Thymus (tissue), 11 donors: ENCODE measurements at regions not wholly inside any gene's neighbourhood (a gene's known extent, or its start where the extent isn't known, plus 50 kb on each side); places are given as distances from the start of the nearest gene placed in this dataset.

ENCODE experiments used
- DNase-seq, 9 donors: peaks; one replicate each; pipeline ENCODE4 v3.0.0-alpha.2; 2013; ENCODE audit warnings: low spot score in 9 of 9, low read depth in 6 of 9, missing footprints in 1 of 9
- H3K27ac ChIP-seq, 2 donors: one replicate each; pipeline ENCODE4 v1.5.1; 2013; ENCODE audit warnings: control low read depth in 1 of 2, low read depth in 1 of 2, low read length in 1 of 2, mild to moderate bottlenecking in 1 of 2, moderate library complexity in 1 of 2
- H3K27me3 ChIP-seq, 2 donors: one replicate each; pipeline ENCODE4 v1.5.1; 2013; ENCODE audit warnings: low read length in 1 of 2; ENCODE audit not compliant: control insufficient read depth in 2 of 2, insufficient read depth in 1 of 2
- H3K36me3 ChIP-seq, 2 donors: one replicate each; pipeline ENCODE4 v1.5.1; 2013; ENCODE audit warnings: low read length in 1 of 2, mild to moderate bottlenecking in 1 of 2, moderate library complexity in 1 of 2; ENCODE audit not compliant: control insufficient read depth in 2 of 2, insufficient read depth in 2 of 2
- H3K4me1 ChIP-seq, 2 donors: one replicate each; pipeline ENCODE4 v1.5.1; 2013; ENCODE audit warnings: low read length in 2 of 2; ENCODE audit not compliant: control insufficient read depth in 2 of 2, insufficient read depth in 2 of 2
- H3K4me3 ChIP-seq, 2 donors: one replicate each; pipeline ENCODE4 v1.5.1; 2013; ENCODE audit warnings: low read length in 2 of 2, control low read depth in 1 of 2, mild to moderate bottlenecking in 1 of 2
- H3K9me3 ChIP-seq, 2 donors: one replicate each; pipeline ENCODE4 v1.5.1; 2013; ENCODE audit warnings: low read length in 1 of 2, mild to moderate bottlenecking in 1 of 2; ENCODE audit not compliant: control insufficient read depth in 2 of 2, insufficient read depth in 1 of 2
- WGBS: extraction: QIAGEN DNeasy Blood & Tissue Kit; methylation state at CpG from one replicate; pipeline ENCODE4 v1.1.7; 2013; 5-methylcytosine and 5-hydroxymethylcytosine counted together
- donor health status: healthy.

GRCh38 chr10:36048236-36048635 lies 406.1 kb upstream of the FZD8 start:
- Histone ChIP-seq H3K9me3 (no peaks in the 10 kb centered on the region), H3K27ac (no peak overlapping the region), H3K4me3 (no peak overlapping the region), H3K27me3 (no peaks in the 10 kb centered on the region), H3K4me1 (no peaks in the 10 kb centered on the region), H3K36me3 (no peaks in the 10 kb centered on the region)
- no peak for DNase-seq

GRCh38 chr10:36042135-36042534 lies 400.0 kb upstream of the FZD8 start:
- Histone ChIP-seq H3K27me3 (no peaks in the 10 kb centered on the region), H3K27ac (no peak overlapping the region), H3K4me1 (no peaks in the 10 kb centered on the region), H3K9me3 (no peaks in the 10 kb centered on the region), H3K4me3 (no peak overlapping the region), H3K36me3 (no peaks in the 10 kb centered on the region)
- 89% methylated on average over 2 of the region's 2 CpGs for WGBS
- no peak for DNase-seq

- 79% methylated on average over 3 of the region's 3 CpGs for WGBS
- Histone ChIP-seq H3K36me3 (no peaks in the 10 kb centered on the region), H3K9me3 (no peaks in the 10 kb centered on the region), H3K4me3 (no peak overlapping the region), H3K27me3 (no peaks in the 10 kb centered on the region), H3K27ac (no peak overlapping the region), H3K4me1 (no peaks in the 10 kb centered on the region)
- DNase-seq, result no peak
These were observed 396.3 kb upstream of the FZD8 start for GRCh38 chr10:36038316-36038955.

- Histone ChIP-seq H3K4me1 (no peaks in the 10 kb centered on the region), H3K36me3 (no peaks in the 10 kb centered on the region), H3K9me3 (no peaks in the 10 kb centered on the region), H3K27ac (no peak overlapping the region), H3K27me3 (no peaks in the 10 kb centered on the region), H3K4me3 (no peak overlapping the region)
- WGBS, result 92% methylated on average over 5 of the region's 5 CpGs
- no peak for DNase-seq
These were observed 394.0 kb upstream of the FZD8 start for GRCh38 chr10:36036137-36036536.

GRCh38 chr10:36033808-36034207 lies 391.7 kb upstream of the FZD8 start:
- Histone ChIP-seq H3K27me3 (no peaks in the 10 kb centered on the region), H3K4me1 (no peaks in the 10 kb centered on the region), H3K36me3 (no peaks in the 10 kb centered on the region), H3K27ac (no peak overlapping the region), H3K4me3 (no peak overlapping the region), H3K9me3 (no peaks in the 10 kb centered on the region)
- no peak for DNase-seq

- WGBS, result 82% methylated on average over 3 of the region's 3 CpGs
- no peak for DNase-seq
- Histone ChIP-seq H3K9me3 (no peaks in the 10 kb centered on the region), H3K4me1 (no peaks in the 10 kb centered on the region), H3K27me3 (no peaks in the 10 kb centered on the region), H3K27ac (no peak overlapping the region), H3K36me3 (no peaks in the 10 kb centered on the region), H3K4me3 (no peak overlapping the region)
These were observed 388.4 kb upstream of the FZD8 start for GRCh38 chr10:36030516-36030915.

GRCh38 chr10:36026656-36027390 lies 384.7 kb upstream of the FZD8 start:
- Histone ChIP-seq H3K4me3 (no peak overlapping the region), H3K4me1 (no peaks in the 10 kb centered on the region), H3K27me3 (no peaks in the 10 kb centered on the region), H3K36me3 (no peaks in the 10 kb centered on the region), H3K27ac (no peak overlapping the region), H3K9me3 (no peaks in the 10 kb centered on the region)
- 96% methylated on average over 6 of the region's 6 CpGs for WGBS
- DNase-seq, result no peak

- no peaks in the 10 kb centered on the region for H3K9me3 ChIP-seq
- no peaks in the 10 kb centered on the region for H3K27me3 ChIP-seq
- no peaks in the 10 kb centered on the region for H3K36me3 ChIP-seq
- no peak for DNase-seq
- H3K4me1 ChIP-seq, result no peaks in the 10 kb centered on the region
- WGBS, result 99% methylated on average over 6 of the region's 6 CpGs
- H3K4me3 ChIP-seq, result no peak overlapping the region
- no peak overlapping the region for H3K27ac ChIP-seq
These were observed 384.0 kb upstream of the FZD8 start for GRCh38 chr10:36026081-36026480.

- DNase-seq, result no peak
- Histone ChIP-seq H3K4me1 (no peaks in the 10 kb centered on the region), H3K36me3 (no peaks in the 10 kb centered on the region), H3K9me3 (no peaks in the 10 kb centered on the region), H3K4me3 (no peak overlapping the region), H3K27me3 (no peaks in the 10 kb centered on the region), H3K27ac (no peak overlapping the region)
These were observed 381.8 kb upstream of the FZD8 start for GRCh38 chr10:36023939-36024338.
